H1 (cell line): ENCODE measurements at regions not wholly inside any gene's neighbourhood (a gene's known extent, or its start where the extent isn't known, plus 50 kb on each side); places are given as distances from the start of the nearest gene placed in this dataset.

Source experiments
- CTCF ChIA-PET: fragments of 300-600 bp; sonication (Branson Sonifier 250); formaldehyde crosslinking; loops from one replicate; lab custom pipeline; 2021; ENCODE audit not compliant: partially characterized antibody; lab: Charles Lee
- POLR2A ChIA-PET: fragments of 300-600 bp; sonication (Branson Sonifier 250); formaldehyde crosslinking; loops from one replicate; lab custom pipeline; 2021; ENCODE audit warnings: inconsistent platforms; ENCODE audit not compliant: partially characterized antibody; lab: Charles Lee
- DNase-seq, 2 experiments: peaks; one replicate each; pipeline versions ENCODE4 v3.0.0 to v3.0.0-alpha.2; 2010 to 2022; ENCODE audit warnings: low spot score in 2 of 2, low read depth in 1 of 2, mixed read lengths in 1 of 2
- FAIRE-seq: peaks from 2 replicates; lab custom pipeline; 2011; peaks lifted over from hg19 to GRCh38; lab: Jason Lieb, UNC
- H2AFZ ChIP-seq: 2 replicates; pipeline ENCODE4 v1.8.1; 2012; ENCODE audit warnings: low read length, inconsistent platforms
- H2AK5ac ChIP-seq: 2 replicates; pipeline ENCODE4 v1.6.1; 2013; ENCODE audit warnings: low read depth, low read length
- H2BK120ac ChIP-seq: replicated peaks from 2 replicates; pipeline ENCODE3; 2013; ENCODE audit warnings: low read depth, low read length, inconsistent platforms
- H2BK12ac ChIP-seq: 2 replicates; pipeline ENCODE4 v1.6.1; 2013; ENCODE audit warnings: low read depth, low read length
- H2BK15ac ChIP-seq: 2 replicates; pipeline ENCODE4 v1.6.1; 2013; ENCODE audit warnings: low read length
- H2BK20ac ChIP-seq: 2 replicates; pipeline ENCODE4 v1.6.1; 2013; ENCODE audit warnings: low read length
- H2BK5ac ChIP-seq: 2 replicates; pipeline ENCODE4 v1.6.1; 2013; ENCODE audit warnings: low read depth, low read length
- H3K14ac ChIP-seq: 2 replicates; pipeline ENCODE4 v1.6.1; 2013; ENCODE audit warnings: inconsistent platforms; ENCODE audit not compliant: insufficient read length
- H3K18ac ChIP-seq: 2 replicates; pipeline ENCODE4 v1.6.1; 2013; ENCODE audit warnings: low read length; ENCODE audit errors: extremely low read depth
- H3K23ac ChIP-seq: 2 replicates; pipeline ENCODE4 v1.6.1; 2013; ENCODE audit warnings: inconsistent platforms; ENCODE audit not compliant: insufficient read length
- H3K23me2 ChIP-seq: 2 replicates; pipeline ENCODE4 v1.6.1; 2013; ENCODE audit warnings: low read depth, low read length
- H3K27ac ChIP-seq: 2 replicates; pipeline ENCODE4 v1.6.1; 2011; ENCODE audit warnings: low read depth, low read length, inconsistent platforms
- H3K27me3 ChIP-seq, 4 experiments: replicated peaks in 1 of 4; 1 replicate in 1 of 4; 2 replicates in 3 of 4; pipeline versions ENCODE4 v1.6.1 to v1.8.1; 2011 to 2013; ENCODE audit warnings: low read length in 3 of 4, mild to moderate bottlenecking in 3 of 4, inconsistent platforms in 2 of 4, mixed read lengths in 2 of 4, moderate library complexity in 1 of 4; ENCODE audit not compliant: control insufficient read depth in 3 of 4, insufficient read depth in 3 of 4; ENCODE audit errors: extremely low read depth in 1 of 4
- H3K36me3 ChIP-seq, 4 experiments: 2 replicates each; pipeline versions ENCODE4 v1.6.1 to v1.8.1; 2011 to 2013; ENCODE audit warnings: mild to moderate bottlenecking in 4 of 4, low read length in 3 of 4, moderate library complexity in 2 of 4, control low read depth in 1 of 4, inconsistent platforms in 1 of 4; ENCODE audit not compliant: insufficient read depth in 4 of 4, control insufficient read depth in 2 of 4
- H3K4ac ChIP-seq: replicated peaks from 2 replicates; pipeline ENCODE3; 2013; ENCODE audit warnings: low read length, low read depth, mixed read lengths, inconsistent platforms; ENCODE audit not compliant: insufficient read length
- H3K4me1 ChIP-seq, 4 experiments: replicated peaks in 1 of 4; 1 replicate in 1 of 4; 2 replicates in 3 of 4; pipeline versions ENCODE4 v1.6.1 to v1.8.1; 2011 to 2013; ENCODE audit warnings: low read length in 3 of 4, inconsistent platforms in 2 of 4, mixed read lengths in 1 of 4; ENCODE audit not compliant: insufficient read depth in 4 of 4, control insufficient read depth in 3 of 4
- H3K4me2 ChIP-seq, 2 experiments: 2 replicates each; pipeline versions ENCODE4 v1.6.1 to v1.8.1; 2011 to 2013; ENCODE audit warnings: low read depth in 2 of 2, low read length in 2 of 2, control low read depth in 1 of 2, inconsistent platforms in 1 of 2, mild to moderate bottlenecking in 1 of 2; ENCODE audit not compliant: insufficient read depth in 1 of 2
- H3K4me3 ChIP-seq, 4 experiments: fragments of 200-600, 300-600 bp in 1 of 4; sonication (generic), shearing (Covaris generic), sonication (Bioruptor Twin) in 1 of 4; 2 replicates each; pipeline versions ENCODE4 v1.5.1 to v1.8.1; 2011 to 2016; ENCODE audit warnings: low read length in 4 of 4, low read depth in 3 of 4, control low read depth in 2 of 4, inconsistent platforms in 2 of 4, mild to moderate bottlenecking in 2 of 4, mixed read lengths in 1 of 4, moderate library complexity in 1 of 4; ENCODE audit not compliant: insufficient read depth in 2 of 4; ENCODE audit errors: extremely low read depth in 1 of 4
- H3K56ac ChIP-seq: replicated peaks from 2 replicates; pipeline ENCODE3; 2013; ENCODE audit warnings: low read depth, mild to moderate bottlenecking, mixed read lengths, low read length, inconsistent platforms; ENCODE audit not compliant: insufficient read length
- H3K79me1 ChIP-seq: 2 replicates; pipeline ENCODE4 v1.6.1; 2013; ENCODE audit warnings: low read depth, low read length, control low read depth
- H3K79me2 ChIP-seq, 2 experiments: 2 replicates each; pipeline versions ENCODE4 v1.6.1 to v1.8.1; 2012 to 2013; ENCODE audit warnings: low read length in 2 of 2, mild to moderate bottlenecking in 2 of 2, inconsistent platforms in 1 of 2; ENCODE audit not compliant: insufficient read depth in 2 of 2, control insufficient read depth in 1 of 2
- H3K9ac ChIP-seq, 4 experiments: replicated peaks in 1 of 4; 1 replicate in 1 of 4; 2 replicates in 3 of 4; pipeline versions ENCODE4 v1.6.1 to v1.8.1; 2011 to 2013; ENCODE audit warnings: low read depth in 3 of 4, low read length in 3 of 4, control low read depth in 2 of 4, mild to moderate bottlenecking in 2 of 4, moderate library complexity in 2 of 4, inconsistent platforms in 1 of 4; ENCODE audit errors: extremely low read depth in 1 of 4
- H3K9me3 ChIP-seq, 2 experiments: 2 replicates each; pipeline versions ENCODE4 v1.6.1 to v1.8.1; 2012 to 2013; ENCODE audit warnings: mild to moderate bottlenecking in 2 of 2, moderate library complexity in 2 of 2, control low read depth in 1 of 2, inconsistent platforms in 1 of 2, low read depth in 1 of 2, low read length in 1 of 2, mixed read lengths in 1 of 2; ENCODE audit not compliant: insufficient read depth in 2 of 2
- H4K20me1 ChIP-seq, 2 experiments: replicated peaks in 1 of 2; 2 replicates each; pipeline versions ENCODE3 to v1.8.1; 2011 to 2013; ENCODE audit warnings: inconsistent platforms in 2 of 2, low read length in 2 of 2, mild to moderate bottlenecking in 1 of 2; ENCODE audit not compliant: insufficient read depth in 2 of 2, control insufficient read depth in 1 of 2
- H4K5ac ChIP-seq: 2 replicates; pipeline ENCODE4 v1.6.1; 2013; ENCODE audit warnings: low read length, low read depth, mixed read lengths, inconsistent platforms; ENCODE audit not compliant: insufficient read length
- H4K8ac ChIP-seq: 2 replicates; pipeline ENCODE4 v1.8.0; 2013; ENCODE audit warnings: mild to moderate bottlenecking, moderate library complexity, low read length, inconsistent platforms; ENCODE audit not compliant: insufficient read depth; ENCODE audit errors: extremely low read depth
- H4K91ac ChIP-seq: replicated peaks from 2 replicates; pipeline ENCODE3; 2013; ENCODE audit warnings: low read length, mixed read lengths, inconsistent platforms; ENCODE audit not compliant: insufficient read length
- BCL11A ChIP-seq, 2 experiments: IDR thresholded peaks; one replicate each; pipeline ENCODE4 v1.6.1; 2011; ENCODE audit warnings: low read depth in 2 of 2, low read length in 2 of 2, mild to moderate bottlenecking in 2 of 2
- CREB1 ChIP-seq: IDR thresholded peaks from 2 replicates; pipeline ENCODE4 v1.6.1; 2012; ENCODE audit warnings: inconsistent platforms
- EZH2 ChIP-seq: fragments of 200-600 bp; sonication (generic); IDR thresholded peaks from 2 replicates; pipeline ENCODE4 v1.7.1; 2012; ENCODE audit warnings: low read depth, mild to moderate bottlenecking, moderate library complexity, low read length, inconsistent platforms; ENCODE audit not compliant: severe bottlenecking
- GABPA ChIP-seq: IDR thresholded peaks from 2 replicates; pipeline ENCODE4 v1.6.1; 2011; ENCODE audit warnings: mild to moderate bottlenecking, low read length, moderate library complexity, borderline replicate concordance; ENCODE audit not compliant: insufficient read depth
- HDAC2 ChIP-seq, 2 experiments: fragments of 300-600 bp in 1 of 2; sonication (generic) in 1 of 2; IDR thresholded peaks; 2 replicates each; pipeline ENCODE4 v1.6.1; 2011 to 2012; ENCODE audit warnings: low read depth in 2 of 2, low read length in 2 of 2, mild to moderate bottlenecking in 2 of 2, moderate library complexity in 2 of 2, borderline replicate concordance in 1 of 2, inconsistent platforms in 1 of 2
- KDM4A ChIP-seq: IDR thresholded peaks from one replicate; pipeline ENCODE4 v1.7.1; 2012; ENCODE audit warnings: low read depth, mild to moderate bottlenecking, moderate library complexity, low read length, inconsistent platforms; ENCODE audit not compliant: severe bottlenecking
- NANOG ChIP-seq: IDR thresholded peaks from 2 replicates; pipeline ENCODE4 v1.6.1; 2011; ENCODE audit warnings: low read length, low read depth, mild to moderate bottlenecking, inconsistent platforms; ENCODE audit not compliant: insufficient read depth, poor library complexity, severe bottlenecking
- SIX5 ChIP-seq: IDR thresholded peaks from 2 replicates; pipeline ENCODE4 v1.6.1; 2011; ENCODE audit warnings: mild to moderate bottlenecking, low read depth, low read length
- SP1 ChIP-seq: IDR thresholded peaks from 2 replicates; pipeline ENCODE4 v1.6.1; 2011; ENCODE audit warnings: low read depth, low read length
- TBP ChIP-seq: IDR thresholded peaks from 2 replicates; pipeline ENCODE4 v1.6.1; 2011; ENCODE audit warnings: low read depth, low read length, improper control_type of control experiment
- WGBS, 2 experiments: shearing (Covaris generic) in 1 of 2; methylation state at CpG; one replicate each; pipeline versions ENCODE4 v1.1.6 to v1.1.7; 2013 to 2015; ENCODE audit warnings: low lambda C conversion rate in 2 of 2, mixed read lengths in 2 of 2, inconsistent platforms in 1 of 2, low coverage in 1 of 2, missing lambda C conversion rate in 1 of 2; ENCODE audit not compliant: insufficient replicate concordance in 2 of 2, insufficient coverage in 1 of 2, insufficient read length in 1 of 2; ENCODE audit errors: extremely low coverage in 1 of 2, missing lambda C conversion rate in 1 of 2; 5-methylcytosine and 5-hydroxymethylcytosine counted together
- TF ChIP-seq, protein P1 (sequence below): IDR thresholded peaks from 2 replicates; pipeline ENCODE4 v1.6.1; 2011; ENCODE audit warnings: low read length, improper control_type of control experiment

DNA sequence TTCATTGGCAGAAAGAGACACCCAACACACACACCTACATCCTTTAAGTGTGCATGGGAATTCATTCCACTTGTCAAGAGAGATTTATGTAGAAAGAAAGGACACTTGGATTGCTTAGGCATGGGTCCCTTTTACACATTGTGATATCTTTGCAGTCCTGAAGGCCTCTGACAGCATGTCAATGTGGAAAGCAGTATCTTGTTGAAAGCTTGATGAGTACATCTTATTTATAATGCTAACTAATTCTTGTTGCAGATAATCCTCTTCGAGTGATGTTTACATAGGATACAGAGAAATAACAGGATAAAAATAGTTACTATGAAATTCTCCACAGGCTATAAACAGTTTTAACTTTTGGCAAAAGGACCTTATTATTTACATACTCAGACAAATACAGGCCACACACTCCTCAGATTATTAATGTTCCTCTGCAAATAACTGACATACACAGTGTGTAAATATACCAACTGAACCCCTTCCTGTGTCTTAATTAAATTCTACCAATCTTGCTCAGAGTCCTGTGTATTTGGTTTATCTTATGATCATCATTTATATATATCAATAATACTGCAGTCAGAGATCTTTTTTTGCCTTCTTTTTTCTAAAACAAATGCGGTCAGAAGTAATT, 111.8 kb upstream of the DIO2 start:
- Histone ChIP-seq H2BK15ac (no peak overlapping the region), H2BK5ac (no peak overlapping the region), H3K27ac (no peak overlapping the region), H4K20me1 (no peaks in the 10 kb centered on the region), H2BK12ac (no peak overlapping the region), H3K27me3 (no peaks in the 10 kb centered on the region), H3K79me1 (no peaks in the 10 kb centered on the region), H4K91ac (no peak overlapping the region), H4K5ac (no peak overlapping the region), H3K18ac (no peak overlapping the region), H3K56ac (no peak overlapping the region), H3K9ac (no peak overlapping the region), H3K14ac (no peak overlapping the region), H3K79me2 (no peaks in the 10 kb centered on the region), H4K8ac (no peak overlapping the region), H3K4ac (no peak overlapping the region), H3K4me1 (no peaks in the 10 kb centered on the region), H2BK20ac (no peak overlapping the region), H3K23ac (no peak overlapping the region), H3K23me2 (no peaks in the 10 kb centered on the region), H3K4me2 (no peak overlapping the region), H2AFZ (no peak overlapping the region), H3K9me3 (no peaks in the 10 kb centered on the region; a peak in 1 of 4 replicates), H2BK120ac (no peak overlapping the region), H3K36me3 (no peaks in the 10 kb centered on the region), H3K4me3 (no peak overlapping the region), H2AK5ac (no peak overlapping the region)
- WGBS, 2 experiments, result 90% methylated on average over 2 of the region's 2 CpGs; no CpG with 5 or more reads in 1 of the 2 experiments
- CTCF ChIA-PET, result no interaction called here
- POLR2A ChIA-PET, result no interaction called here
- TF ChIP-seq GABPA (no peak), NANOG (no peak), HDAC2 (IDR thresholded peaks at IDR 0.05; ENCODE audit: borderline replicate concordance in 1 of 2, low read depth in 2 of 2, low read length in 2 of 2) (no peak), BCL11A (IDR thresholded peaks at IDR 0.05; ENCODE audit: low read depth in 2 of 2, low read length in 2 of 2) (no peak), KDM4A (no peak), SIX5 (no peak), CREB1 (no peak), SP1 (no peak), TBP (no peak), EZH2 (no peak)
- TF ChIP-seq, protein P1, sequence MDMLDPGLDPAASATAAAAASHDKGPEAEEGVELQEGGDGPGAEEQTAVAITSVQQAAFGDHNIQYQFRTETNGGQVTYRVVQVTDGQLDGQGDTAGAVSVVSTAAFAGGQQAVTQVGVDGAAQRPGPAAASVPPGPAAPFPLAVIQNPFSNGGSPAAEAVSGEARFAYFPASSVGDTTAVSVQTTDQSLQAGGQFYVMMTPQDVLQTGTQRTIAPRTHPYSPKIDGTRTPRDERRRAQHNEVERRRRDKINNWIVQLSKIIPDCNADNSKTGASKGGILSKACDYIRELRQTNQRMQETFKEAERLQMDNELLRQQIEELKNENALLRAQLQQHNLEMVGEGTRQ, result no peak
- FAIRE-seq, result no peak
- DNase-seq, result no peak
